GM18873 (cell line): ENCODE measurements at regions not wholly inside any gene's neighbourhood (a gene's known extent, or its start where the extent isn't known, plus 50 kb on each side); places are given as distances from the start of the nearest gene placed in this dataset.
"Not testable (repeated sequence)": the region's sequence is repeated elsewhere in the genome, so short reads cannot be mapped to it uniquely, and the experiment has no call there.

Experiments used
- ATAC-seq: cut with Tn5 transposase; IDR thresholded peaks from one replicate; pipeline ENCODE4 v1.9.1; 2021; ENCODE audit warnings: mild to moderate bottlenecking, moderate library complexity, moderate number of reproducible peaks; ENCODE audit not compliant: unreplicated experiment, low FRiP score

DNA sequence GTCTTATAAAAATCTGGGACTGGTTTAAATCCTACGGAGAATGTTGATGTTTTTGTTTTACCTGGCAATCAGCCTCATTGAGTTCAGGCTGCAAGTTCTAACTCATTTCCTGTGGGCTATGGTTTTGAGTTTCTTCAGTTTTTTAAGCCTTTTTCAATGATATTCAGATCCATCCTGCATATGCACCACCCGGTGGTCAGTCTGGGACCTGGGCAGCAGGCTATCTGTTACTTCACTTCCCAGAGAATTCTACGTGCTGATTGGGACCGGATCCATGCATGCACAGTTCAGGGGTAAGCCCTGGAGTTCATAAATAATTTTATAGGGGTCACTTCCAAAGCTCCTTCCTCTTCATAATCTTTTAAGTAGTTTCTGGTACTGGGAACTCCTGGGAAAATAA is 339.2 kb upstream of the HNRNPA3 start:
- no peak for ATAC-seq

DNA sequence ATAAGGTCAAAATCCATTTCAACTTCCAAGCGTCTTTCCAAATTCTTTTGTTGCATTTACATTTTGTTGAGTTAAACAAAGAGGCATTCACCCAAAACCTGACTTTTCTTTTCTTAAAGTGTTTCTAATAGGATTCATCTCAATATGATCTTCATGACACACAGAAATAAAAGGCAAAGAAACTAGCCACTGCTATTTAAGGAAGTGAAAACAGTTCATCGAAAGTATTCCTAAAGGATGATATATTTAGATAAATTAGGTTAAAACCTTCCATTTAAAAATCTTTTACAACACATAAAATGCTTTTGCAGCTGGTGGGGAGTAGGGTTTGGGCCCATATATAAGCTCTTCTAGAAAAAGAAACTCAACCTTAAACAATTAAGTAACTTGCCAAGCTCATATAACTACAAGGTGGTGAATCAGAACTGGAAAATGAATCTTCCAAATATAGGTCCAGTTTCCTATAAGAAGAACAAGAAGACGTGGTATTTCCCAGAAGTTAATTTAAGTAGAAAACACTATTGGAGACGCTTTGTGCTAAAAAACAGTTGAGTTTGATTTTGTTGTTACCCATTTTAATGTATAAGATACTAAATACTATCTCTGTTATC is 336.0 kb upstream of the HNRNPA3 start:
- no peak for ATAC-seq

DNA sequence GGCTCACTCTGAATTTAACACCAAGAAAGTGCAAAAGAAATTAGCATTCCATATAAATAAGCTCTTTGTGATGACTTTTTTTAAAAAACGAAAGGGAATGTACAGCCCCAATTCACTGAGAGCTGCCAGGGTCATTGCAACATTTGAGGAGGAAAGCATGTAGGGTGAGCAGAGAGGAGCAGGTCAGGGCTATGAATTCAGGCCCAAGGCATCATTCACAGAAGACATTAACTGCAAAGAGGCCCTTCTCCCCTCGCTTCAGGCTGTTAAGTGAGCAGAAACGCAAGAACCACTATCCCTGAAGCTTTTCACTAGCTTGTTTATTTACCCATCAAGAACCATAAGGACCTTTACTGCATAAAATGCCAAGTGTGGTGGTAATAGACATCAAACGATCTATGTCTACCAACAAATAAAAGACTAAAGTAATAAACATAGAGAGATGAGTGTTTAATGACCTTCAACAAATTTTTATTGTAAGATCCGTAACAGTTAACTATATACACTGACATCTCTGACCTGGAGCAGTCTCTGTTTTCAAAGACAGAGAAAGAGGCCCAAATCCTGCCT is 333.1 kb upstream of the HNRNPA3 start:
- no peak for ATAC-seq

- not testable (repeated sequence) for ATAC-seq
Measured at GRCh38 chr2:176882045-176882444, 330.5 kb upstream of the HNRNPA3 start.

GRCh38 chr2:176885001-176885643 is 327.5 kb upstream of the HNRNPA3 start:
- ATAC-seq: no peak

GRCh38 chr2:176885661-176886060 is 326.9 kb upstream of the HNRNPA3 start:
- no peak for ATAC-seq

DNA sequence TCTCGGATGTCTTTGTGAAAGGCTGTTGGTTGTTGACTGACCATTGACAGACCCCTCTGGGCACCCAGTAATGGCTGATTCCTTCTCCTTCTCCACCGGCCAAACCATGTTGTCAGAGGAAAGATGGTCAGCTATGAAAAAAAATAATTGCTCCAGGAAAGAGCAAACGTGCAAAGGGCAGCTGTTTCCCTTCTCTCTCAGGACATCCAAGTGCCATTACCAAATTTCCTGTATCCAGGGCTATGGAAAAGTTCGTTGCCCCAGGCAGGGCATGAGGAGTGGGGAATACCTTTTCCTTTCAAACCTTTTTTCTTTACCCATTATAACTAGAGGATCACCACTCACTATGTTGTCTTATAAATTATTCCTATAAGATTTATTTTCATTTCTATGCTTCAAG is 321.5 kb upstream of the HNRNPA3 start:
- no peak for ATAC-seq

DNA sequence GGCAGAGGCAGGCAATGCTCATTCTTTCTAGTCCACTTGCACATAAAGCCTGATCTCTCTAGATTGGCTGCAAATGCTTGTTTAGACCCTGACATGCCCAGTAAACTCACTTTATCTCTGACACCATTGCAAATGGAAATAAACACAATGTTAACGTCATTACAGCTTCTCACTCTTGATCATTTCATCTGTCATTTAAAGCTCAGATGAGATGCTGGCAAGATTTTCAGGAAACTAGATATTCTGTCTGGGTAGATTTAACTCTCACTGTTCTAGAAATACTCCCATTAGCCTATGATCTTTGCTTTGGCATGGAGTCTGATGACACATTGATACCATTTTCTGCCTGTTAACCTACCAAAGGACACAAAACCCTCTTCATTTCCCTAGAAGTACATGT is 320.7 kb upstream of the HNRNPA3 start:
- no peak for ATAC-seq

- ATAC-seq: no peak
Measured at GRCh38 chr2:176892676-176893226, 319.8 kb upstream of the HNRNPA3 start.

DNA sequence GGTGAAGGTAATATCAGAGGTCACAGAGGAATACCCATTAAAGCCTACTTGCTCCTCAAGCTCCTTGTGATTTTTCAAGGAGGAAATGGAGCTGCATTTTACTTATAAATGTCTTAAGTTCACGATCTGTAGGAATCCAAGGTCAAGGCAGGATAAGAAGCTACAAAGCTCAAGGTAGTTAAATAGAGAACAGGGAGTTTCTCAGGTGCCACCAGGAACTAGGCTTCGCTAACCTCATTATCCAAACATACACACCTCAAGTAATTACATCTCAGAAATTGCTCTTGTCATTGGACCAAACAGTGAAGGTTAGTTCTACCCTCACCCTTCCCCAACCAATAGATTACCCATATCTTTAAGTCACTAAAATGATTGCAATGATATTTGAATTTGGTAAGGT is 317.4 kb upstream of the HNRNPA3 start:
- ATAC-seq: no peak

DNA sequence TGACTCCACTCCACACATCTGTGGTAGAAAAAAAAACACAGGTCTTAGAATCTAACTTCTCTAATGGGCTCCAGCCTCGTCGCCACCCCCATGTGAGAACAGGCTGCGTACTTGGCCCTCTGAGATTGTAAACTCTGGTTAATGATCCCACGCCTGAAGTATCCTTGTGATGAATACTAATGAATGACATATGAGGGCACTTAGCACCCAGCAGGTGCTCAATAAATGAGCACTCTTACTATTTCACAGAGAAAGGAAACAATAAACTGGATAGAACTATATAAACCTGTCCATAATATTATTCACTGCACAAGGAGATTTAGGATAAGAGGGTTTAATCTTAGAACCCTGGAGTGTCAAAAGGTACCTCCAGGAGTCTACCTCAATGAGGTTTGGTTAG is 310.1 kb upstream of the HNRNPA3 start:
- ATAC-seq: no peak

DNA sequence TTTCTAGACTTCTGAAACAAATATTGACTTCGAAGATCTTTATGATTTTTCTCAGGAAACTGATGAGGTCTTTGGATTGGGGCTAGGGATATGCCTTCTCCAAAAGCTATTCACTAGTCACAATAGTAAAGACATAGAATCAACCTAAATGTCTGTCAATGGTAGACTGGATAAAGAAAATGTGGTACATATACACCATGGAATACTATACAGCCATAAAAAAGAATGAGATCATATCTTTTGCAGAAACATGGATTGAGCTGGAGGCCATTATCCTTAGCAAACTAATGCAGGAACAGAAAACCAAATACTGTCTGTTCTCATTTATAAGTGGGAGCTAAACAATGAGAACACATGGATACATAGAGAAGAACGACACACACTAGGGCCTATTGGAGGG is 308.5 kb upstream of the HNRNPA3 start:
- not testable (repeated sequence) for ATAC-seq

- no peak for ATAC-seq
Measured at GRCh38 chr2:176907341-176907740, 305.3 kb upstream of the HNRNPA3 start.

DNA sequence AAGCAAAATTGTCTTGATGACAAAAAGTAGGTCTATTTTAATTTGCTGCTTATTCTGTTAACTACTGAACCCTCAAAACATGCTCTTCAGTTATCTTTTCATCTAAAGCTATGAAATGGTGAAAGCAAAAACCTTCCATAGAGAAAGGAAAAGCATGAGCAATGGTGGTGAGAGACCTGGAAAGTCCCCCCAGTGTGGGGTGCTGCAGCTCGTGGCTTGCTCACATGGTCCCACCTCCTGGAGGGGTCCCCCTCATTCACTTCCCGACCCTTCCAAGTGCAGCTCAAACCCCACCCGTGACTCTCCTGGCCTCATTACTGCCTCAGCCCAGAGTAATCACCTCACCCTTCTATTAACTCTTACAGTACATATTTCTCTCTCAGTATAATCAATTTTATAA is 301.8 kb upstream of the HNRNPA3 start:
- no peak for ATAC-seq

GRCh38 chr2:176913955-176914354 is 298.6 kb upstream of the HNRNPA3 start:
- no peak for ATAC-seq

DNA sequence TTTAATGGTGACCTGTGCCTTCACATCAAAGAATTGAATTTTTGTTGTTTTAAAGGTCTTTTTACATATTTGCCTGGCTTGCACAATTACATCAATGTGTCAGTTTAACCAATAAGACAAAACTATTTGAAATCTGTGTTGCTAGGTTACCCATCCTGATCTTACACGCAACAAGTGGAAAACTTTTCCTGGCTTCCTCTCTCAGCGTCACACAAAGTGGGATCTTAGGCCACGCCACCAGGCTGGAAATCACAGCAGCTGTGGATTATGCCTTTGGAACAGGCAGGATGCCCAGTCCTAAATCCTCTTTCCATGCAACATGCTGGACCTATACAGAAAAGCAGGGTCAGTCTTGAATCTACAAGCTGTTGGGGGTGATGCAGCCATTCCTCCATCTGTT is 298.2 kb upstream of the HNRNPA3 start:
- no peak for ATAC-seq

DNA sequence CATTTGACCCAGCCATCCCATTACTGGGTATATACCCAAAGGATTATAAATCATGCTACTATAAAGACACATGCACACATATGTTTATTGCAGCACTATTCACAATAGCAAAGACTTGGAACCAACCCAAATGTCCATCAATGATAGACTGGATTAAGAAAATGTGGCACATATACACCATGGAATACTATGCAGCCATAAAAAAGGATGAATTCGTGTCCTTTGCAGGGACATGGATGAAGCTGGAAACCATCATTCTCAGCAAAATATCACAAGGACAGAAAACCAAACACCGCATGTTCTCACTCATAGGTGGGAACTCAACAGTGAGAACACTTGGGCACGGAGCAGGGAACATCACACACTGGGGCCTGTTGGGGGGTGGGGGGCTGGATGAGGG is 290.0 kb upstream of the HNRNPA3 start:
- not testable (repeated sequence) for ATAC-seq

DNA sequence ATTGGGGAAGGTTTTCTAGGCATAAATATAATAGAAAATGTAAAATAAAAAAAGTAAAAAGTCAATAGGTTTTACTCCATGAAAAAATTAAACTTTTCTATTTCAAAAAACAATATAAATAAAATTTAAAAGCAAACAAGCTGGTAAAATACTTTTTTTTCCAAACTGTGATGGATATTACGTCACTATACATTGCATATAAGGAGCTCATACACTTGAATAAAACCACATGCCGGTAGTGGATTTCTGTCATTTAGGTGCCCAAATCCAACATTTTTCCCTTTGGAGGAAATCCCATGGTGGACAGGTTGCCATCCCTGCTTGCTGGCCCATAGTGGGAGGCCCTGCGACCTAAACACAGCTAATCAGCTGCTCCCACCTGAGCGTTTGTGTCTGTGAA is 289.4 kb upstream of the HNRNPA3 start:
- ATAC-seq: no peak

- no peak for ATAC-seq
Measured at GRCh38 chr2:176924909-176925534, 287.6 kb upstream of the HNRNPA3 start.

GRCh38 chr2:176926453-176926852 is 286.1 kb upstream of the HNRNPA3 start:
- no peak for ATAC-seq

DNA sequence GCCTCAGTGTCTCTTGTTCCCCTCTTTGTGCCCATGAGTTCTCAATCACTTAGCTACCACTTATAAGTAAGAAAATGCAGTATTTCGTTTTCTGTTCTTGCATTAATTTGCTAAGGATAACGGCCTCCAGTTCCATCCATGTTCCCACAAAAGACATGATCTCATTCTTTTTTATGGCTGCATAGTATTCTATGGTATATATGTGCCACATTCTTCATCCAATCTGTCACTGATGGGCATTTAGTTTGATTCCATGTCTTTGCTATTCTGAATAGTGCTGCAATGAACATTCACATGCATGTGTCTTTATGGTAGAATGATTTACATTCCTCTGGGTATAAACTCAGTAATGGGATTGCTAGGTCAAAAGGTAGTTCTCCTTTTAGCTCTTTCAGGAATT is 283.2 kb upstream of the HNRNPA3 start:
- ATAC-seq: not testable (repeated sequence)
